Naive thymus-derived CD4-positive, alpha-beta T cell (primary cell): ENCODE measurements at regions not wholly inside any gene's neighbourhood (a gene's known extent, or its start where the extent isn't known, plus 50 kb on each side); places are given as distances from the start of the nearest gene placed in this dataset.

ENCODE experiments used
- ATAC-seq: fragments of 150-1000 bp; cut with Tn5 transposase; 2 replicates; pipeline ENCODE4 v1.10.0; 2021; ENCODE audit warnings: mild to moderate bottlenecking, moderate library complexity
- CTCF ChIA-PET: fragments of 350-600 bp; sonication (Branson Sonifier 250); formaldehyde crosslinking; loops from one replicate; lab custom pipeline; 2021; ENCODE audit warnings: antibody characterized with exemption; lab: Charles Lee
- POLR2A ChIA-PET: fragments of 350-600 bp; sonication (Branson Sonifier 250); formaldehyde crosslinking; loops from one replicate; lab custom pipeline; 2021; ENCODE audit warnings: antibody characterized with exemption, inconsistent platforms; lab: Charles Lee
- DNase-seq, 9 donors: peaks; one replicate each; pipeline versions ENCODE4 v3.0.0 to v3.0.0-alpha.2; 2020 to 2022; ENCODE audit warnings: mixed read lengths in 1 of 9
- H3K27ac ChIP-seq: one replicate; pipeline ENCODE4 v1.7.0; 2013; ENCODE audit warnings: mild to moderate bottlenecking, low read depth, low read length, moderate library complexity
- H3K27me3 ChIP-seq, 2 donors: one replicate each; pipeline ENCODE4 v1.7.0; 2013; ENCODE audit warnings: low read length in 2 of 2, mild to moderate bottlenecking in 2 of 2, moderate library complexity in 2 of 2; ENCODE audit not compliant: control insufficient read depth in 2 of 2, insufficient read depth in 2 of 2
- H3K36me3 ChIP-seq, 3 experiments: 1 replicate in 2 of 3; 2 replicates in 1 of 3; pipeline ENCODE4 v1.7.0; 2013; ENCODE audit warnings: low read length in 3 of 3, mild to moderate bottlenecking in 3 of 3, moderate library complexity in 1 of 3; ENCODE audit not compliant: insufficient read depth in 3 of 3, control insufficient read depth in 2 of 3
- H3K4me1 ChIP-seq, 2 donors: one replicate each; pipeline ENCODE4 v1.7.0; 2013; ENCODE audit warnings: low read length in 2 of 2, mild to moderate bottlenecking in 2 of 2, moderate library complexity in 1 of 2; ENCODE audit not compliant: control insufficient read depth in 2 of 2, insufficient read depth in 2 of 2
- H3K4me3 ChIP-seq: 2 replicates; pipeline ENCODE4 v1.7.0; 2013; ENCODE audit warnings: mild to moderate bottlenecking, low read length
- H3K9me3 ChIP-seq, 3 experiments: 1 replicate in 2 of 3; 2 replicates in 1 of 3; pipeline ENCODE4 v1.7.0; 2013; ENCODE audit warnings: low read length in 3 of 3; ENCODE audit not compliant: control insufficient read depth in 2 of 3
- H3K27ac Mint-ChIP-seq, 9 donors: one replicate each; pipeline ENCODE4 v1.8.0; 2020 to 2022; ENCODE audit warnings: mixed read lengths in 9 of 9, mild to moderate bottlenecking in 8 of 9, moderate library complexity in 5 of 9, inconsistent platforms in 2 of 9
- H3K27me3 Mint-ChIP-seq, 5 donors: one replicate each; pipeline ENCODE4 v1.8.0; 2021 to 2022; ENCODE audit warnings: mixed read lengths in 5 of 5, mild to moderate bottlenecking in 1 of 5
- H3K36me3 Mint-ChIP-seq, 5 donors: one replicate each; pipeline ENCODE4 v1.8.0; 2020 to 2022; ENCODE audit warnings: mixed read lengths in 5 of 5, mild to moderate bottlenecking in 3 of 5, inconsistent platforms in 1 of 5
- H3K4me1 Mint-ChIP-seq, 7 donors: one replicate each; pipeline ENCODE4 v1.8.0; 2020 to 2022; ENCODE audit warnings: mixed read lengths in 7 of 7, mild to moderate bottlenecking in 3 of 7, inconsistent platforms in 1 of 7
- H3K4me3 Mint-ChIP-seq, 10 donors: one replicate each; pipeline ENCODE4 v1.8.0; 2020 to 2022; ENCODE audit warnings: mild to moderate bottlenecking in 10 of 10, mixed read lengths in 10 of 10, moderate library complexity in 6 of 10, inconsistent platforms in 2 of 10
- H3K9me3 Mint-ChIP-seq, 11 donors: one replicate each; pipeline ENCODE4 v1.8.0; 2020 to 2022; ENCODE audit warnings: mixed read lengths in 11 of 11, mild to moderate bottlenecking in 4 of 11, inconsistent platforms in 1 of 11, moderate library complexity in 1 of 11
- intact Hi-C, 2 donors: fragments of 100-400 bp; cut with micrococcal nuclease; formaldehyde crosslinking; loops; one replicate each; pipeline ENCODE4 v1.15.1; 2023

- H3K27ac Mint-ChIP-seq = no peak overlapping the region
- peaks cover 0 to 12% (median 0%) of the 10 kb centered on the region in 11 donors for H3K9me3 Mint-ChIP-seq
- no peak overlapping the region for H3K4me3 Mint-ChIP-seq
- H3K27me3 ChIP-seq = no peaks in the 10 kb centered on the region
- no peak overlapping the region for H3K27ac ChIP-seq
- H3K36me3 Mint-ChIP-seq = no peaks in the 10 kb centered on the region
- H3K4me1 ChIP-seq = no peaks in the 10 kb centered on the region
- H3K36me3 ChIP-seq = no peaks in the 10 kb centered on the region
- no peaks in the 10 kb centered on the region for H3K4me1 Mint-ChIP-seq
- H3K4me3 ChIP-seq = no peak overlapping the region
- H3K9me3 ChIP-seq = no peaks in the 10 kb centered on the region
- H3K27me3 Mint-ChIP-seq = peaks cover 2 to 10% (median 7%) of the 10 kb centered on the region in 5 donors
- DNase-seq (no peak), ATAC-seq (no peak)
- ChIA-PET CTCF (no interaction called here), POLR2A (no interaction called here)
- intact Hi-C loops = no loop called here
Measured at GRCh38 chr11:130615561-130615960, 167.1 kb downstream of the ADAMTS15 start.

GRCh38 chr11:130616573-130616972 lies 168.1 kb downstream of the ADAMTS15 start:
- Mint-ChIP-seq H3K27ac (no peak overlapping the region), H3K27me3 (peaks cover 3 to 17% (median 7%) of the 10 kb centered on the region in 5 donors), H3K4me1 (no peaks in the 10 kb centered on the region), H3K9me3 (peaks cover 0 to 12% (median 2%) of the 10 kb centered on the region in 11 donors), H3K4me3 (no peak overlapping the region), H3K36me3 (no peaks in the 10 kb centered on the region)
- H3K36me3 ChIP-seq = no peaks in the 10 kb centered on the region
- CTCF ChIA-PET = no interaction called here
- ATAC-seq (peak; percentile 31), DNase-seq (no peak)
- POLR2A ChIA-PET = no interaction called here
- intact Hi-C loops = no loop called here
- H3K4me1 ChIP-seq = no peaks in the 10 kb centered on the region
- H3K27ac ChIP-seq = no peak overlapping the region
- H3K27me3 ChIP-seq = no peaks in the 10 kb centered on the region
- no peak overlapping the region for H3K4me3 ChIP-seq
- no peaks in the 10 kb centered on the region for H3K9me3 ChIP-seq

DNA sequence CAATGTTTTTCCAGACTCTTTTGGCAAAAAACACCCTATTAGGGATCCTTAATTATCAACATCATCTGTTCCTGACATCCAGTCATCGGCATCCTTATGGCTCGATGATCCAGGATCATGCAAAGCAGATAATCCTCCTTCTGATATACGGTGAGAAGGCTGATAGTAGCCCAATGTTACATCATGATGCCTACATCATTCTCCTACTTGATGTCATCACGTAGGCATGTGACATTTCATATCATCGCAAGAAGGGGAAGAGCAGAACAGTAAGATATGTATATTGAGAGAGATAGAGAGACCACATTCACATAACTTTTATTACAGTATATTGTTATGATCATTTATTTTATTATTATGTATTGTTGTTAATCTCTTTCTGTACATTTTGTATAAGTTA lies 168.6 kb downstream of the ADAMTS15 start:
- DNase-seq (no peak), ATAC-seq (peak; percentile 24)
- Histone ChIP-seq H3K36me3 (no peaks in the 10 kb centered on the region), H3K27ac (no peak overlapping the region), H3K4me3 (no peak overlapping the region), H3K4me1 (no peaks in the 10 kb centered on the region), H3K27me3 (no peaks in the 10 kb centered on the region), H3K9me3 (no peaks in the 10 kb centered on the region)
- H3K27me3 Mint-ChIP-seq = peaks cover 7 to 21% (median 8%) of the 10 kb centered on the region in 5 donors
- CTCF ChIA-PET = no interaction called here
- no peak overlapping the region for H3K4me3 Mint-ChIP-seq
- intact Hi-C loops = no loop called here
- H3K9me3 Mint-ChIP-seq = peaks cover 0 to 12% (median 2%) of the 10 kb centered on the region in 11 donors
- no peaks in the 10 kb centered on the region for H3K36me3 Mint-ChIP-seq
- no peak overlapping the region for H3K27ac Mint-ChIP-seq
- no peaks in the 10 kb centered on the region for H3K4me1 Mint-ChIP-seq
- POLR2A ChIA-PET = no interaction called here

- H3K27me3 ChIP-seq = no peaks in the 10 kb centered on the region
- H3K9me3 Mint-ChIP-seq = peaks cover 0 to 20% (median 2%) of the 10 kb centered on the region in 11 donors
- no peaks in the 10 kb centered on the region for H3K9me3 ChIP-seq
- intact Hi-C loops = no loop called here
- no peak for ATAC-seq
- H3K4me3 Mint-ChIP-seq = no peak overlapping the region
- H3K27ac ChIP-seq = no peak overlapping the region
- POLR2A ChIA-PET = no interaction called here
- no peak overlapping the region for H3K4me3 ChIP-seq
- H3K4me1 ChIP-seq = no peaks in the 10 kb centered on the region
- CTCF ChIA-PET = no interaction called here
- H3K27ac Mint-ChIP-seq = no peak overlapping the region
- no peak for DNase-seq
- H3K36me3 Mint-ChIP-seq = no peaks in the 10 kb centered on the region
- H3K27me3 Mint-ChIP-seq = peaks cover 6 to 49% (median 20%) of the 10 kb centered on the region in 5 donors
- no peaks in the 10 kb centered on the region for H3K4me1 Mint-ChIP-seq
- no peaks in the 10 kb centered on the region for H3K36me3 ChIP-seq
Measured at GRCh38 chr11:130620548-130620947, 172.1 kb downstream of the ADAMTS15 start.

DNA sequence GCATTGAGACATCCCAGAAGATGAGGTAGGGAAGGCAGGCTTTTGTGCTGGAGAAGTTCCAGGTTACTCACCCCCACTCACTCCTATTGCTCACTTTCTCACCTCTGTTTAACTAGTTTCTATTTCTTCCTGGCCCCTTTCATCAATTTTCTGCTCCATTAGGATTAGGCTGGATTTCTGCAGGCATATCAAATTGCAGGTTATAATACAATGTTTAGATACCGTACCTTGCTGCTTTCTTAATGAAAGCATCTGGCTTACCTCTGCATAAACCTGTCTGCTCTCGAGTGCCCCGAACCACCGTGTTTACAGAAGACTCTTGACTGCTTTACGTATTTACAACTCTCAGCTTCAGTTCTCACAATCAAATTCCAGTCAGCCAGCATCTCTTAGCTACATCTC lies 173.7 kb downstream of the ADAMTS15 start:
- ChIA-PET CTCF (no interaction called here), POLR2A (no interaction called here)
- DNase-seq = no peak
- H3K27me3 Mint-ChIP-seq = peaks cover 6 to 49% (median 20%) of the 10 kb centered on the region in 5 donors
- ATAC-seq = no peak
- Histone ChIP-seq H3K27me3 (no peaks in the 10 kb centered on the region), H3K36me3 (no peaks in the 10 kb centered on the region), H3K27ac (no peak overlapping the region), H3K9me3 (no peaks in the 10 kb centered on the region), H3K4me1 (no peaks in the 10 kb centered on the region), H3K4me3 (no peak overlapping the region)
- H3K36me3 Mint-ChIP-seq = no peaks in the 10 kb centered on the region
- H3K4me1 Mint-ChIP-seq = no peaks in the 10 kb centered on the region
- intact Hi-C loops = no loop called here
- no peak overlapping the region for H3K4me3 Mint-ChIP-seq
- H3K9me3 Mint-ChIP-seq = peaks cover 0 to 20% (median 2%) of the 10 kb centered on the region in 11 donors
- H3K27ac Mint-ChIP-seq = no peak overlapping the region

- DNase-seq (no peak), ATAC-seq (no peak)
- Histone ChIP-seq H3K27me3 (no peaks in the 10 kb centered on the region), H3K36me3 (no peaks in the 10 kb centered on the region), H3K4me3 (no peak overlapping the region), H3K9me3 (no peaks in the 10 kb centered on the region), H3K4me1 (no peaks in the 10 kb centered on the region), H3K27ac (no peak overlapping the region)
- no peak overlapping the region for H3K4me3 Mint-ChIP-seq
- H3K4me1 Mint-ChIP-seq = no peaks in the 10 kb centered on the region
- peaks cover 10 to 49% (median 24%) of the 10 kb centered on the region in 5 donors for H3K27me3 Mint-ChIP-seq
- no peaks in the 10 kb centered on the region for H3K36me3 Mint-ChIP-seq
- ChIA-PET POLR2A (no interaction called here), CTCF (no interaction called here)
- no peak overlapping the region for H3K27ac Mint-ChIP-seq
- intact Hi-C loops = no loop called here
- H3K9me3 Mint-ChIP-seq = peaks cover 0 to 15% (median 0%) of the 10 kb centered on the region in 11 donors
Measured at GRCh38 chr11:130623670-130624668, 175.5 kb downstream of the ADAMTS15 start.
